Panc1 (cell line): ENCODE measurements at regions not wholly inside any gene's neighbourhood (a gene's known extent, or its start where the extent isn't known, plus 50 kb on each side); places are given as distances from the start of the nearest gene placed in this dataset.

Experiments
- ATAC-seq: fragments of 200-7000 bp; cut with Tn5 transposase; 2 replicates; pipeline ENCODE4 v1.9.1; 2020; ENCODE audit warnings: mild to moderate bottlenecking, moderate library complexity
- BruUV-seq: library from RNA; stranded (reverse); fragments of 400-500 nt; replicated peaks from 2 replicates; lab custom pipeline; 2021; lab: Mats Ljungman, UMichigan
- CTCF ChIA-PET: fragments of 300-600 bp; sonication (Branson Sonifier 250); formaldehyde crosslinking; loops from one replicate; lab custom pipeline; 2022; ENCODE audit warnings: antibody characterized with exemption; lab: Charles Lee
- POLR2A ChIA-PET: fragments of 300-600 bp; sonication (Branson Sonifier 250); formaldehyde crosslinking; loops from one replicate; lab custom pipeline; 2022; ENCODE audit warnings: antibody characterized with exemption; lab: Charles Lee
- DNase-seq: peaks from one replicate; pipeline ENCODE4 v3.0.0-alpha.2; 2010; ENCODE audit warnings: low read depth, low spot score
- H3K27ac ChIP-seq: 2 replicates; pipeline ENCODE4 v1.5.1; 2011; ENCODE audit warnings: mild to moderate bottlenecking, low read length, inconsistent platforms
- H3K27me3 ChIP-seq: fragments of 200-500 bp; sonication (Bioruptor generic); 2 replicates; pipeline ENCODE4 v1.6.0; 2014; ENCODE audit warnings: low read length, inconsistent platforms; ENCODE audit not compliant: control insufficient read depth, insufficient read depth
- H3K36me3 ChIP-seq: fragments of 200-500 bp; sonication (Bioruptor generic); 2 replicates; pipeline ENCODE4 v1.5.1; 2014; ENCODE audit warnings: inconsistent platforms, mild to moderate bottlenecking, low read length, moderate library complexity; ENCODE audit not compliant: control insufficient read depth, insufficient read depth
- H3K4me1 ChIP-seq: 2 replicates; pipeline ENCODE4 v1.5.1; 2011; ENCODE audit warnings: inconsistent platforms, mild to moderate bottlenecking, low read length, moderate library complexity; ENCODE audit not compliant: control insufficient read depth, insufficient read depth
- H3K4me3 ChIP-seq, 2 experiments: 2 replicates each; pipeline ENCODE4 v1.5.1; 2011 to 2012; ENCODE audit warnings: low read depth in 2 of 2, low read length in 2 of 2, mild to moderate bottlenecking in 2 of 2, inconsistent platforms in 1 of 2, moderate library complexity in 1 of 2
- H3K9me3 ChIP-seq: fragments of 200-500 bp; sonication (Bioruptor generic); 2 replicates; pipeline ENCODE4 v1.5.1; 2014; ENCODE audit warnings: low read depth, mild to moderate bottlenecking, inconsistent platforms, low read length, moderate library complexity; ENCODE audit not compliant: control insufficient read depth, insufficient read depth
- CTCF ChIP-seq: fragments of 450-650 bp; IDR thresholded peaks from 2 replicates; pipeline ENCODE4 v1.5.1; 2017; ENCODE audit warnings: mild to moderate bottlenecking
- POLR2AphosphoS5 ChIP-seq: IDR thresholded peaks from 2 replicates; pipeline ENCODE4 v1.6.1; 2012; ENCODE audit warnings: mild to moderate bottlenecking, low read depth, low read length, moderate library complexity
- REST ChIP-seq, 2 experiments: IDR thresholded peaks; 2 replicates each; pipeline ENCODE4 v1.6.1; 2011 to 2012; ENCODE audit warnings: low read depth in 2 of 2, control low read depth in 1 of 2, low read length in 1 of 2, mild to moderate bottlenecking in 1 of 2, moderate library complexity in 1 of 2; ENCODE audit not compliant: insufficient read depth in 1 of 2
- SIN3A ChIP-seq: IDR thresholded peaks from 2 replicates; pipeline ENCODE4 v1.6.1; 2012; ENCODE audit warnings: low read depth, mild to moderate bottlenecking, low read length, moderate library complexity, borderline replicate concordance; ENCODE audit not compliant: insufficient read depth
- TCF7L2 ChIP-seq: IDR thresholded peaks from 2 replicates; pipeline ENCODE4 v1.6.1; 2011; ENCODE audit warnings: mild to moderate bottlenecking, low read depth, low read length, inconsistent platforms
- in situ Hi-C: cut with HindIII; loops from 2 replicates; pipeline ENCODE4 v1.10.0; 2016; ENCODE audit warnings: low sequenced_read_pairs, low pct_unique_long_range_greater_than_20kb
- intact Hi-C: fragments of 100-400 bp; cut with micrococcal nuclease; formaldehyde crosslinking; loops from one replicate; pipeline ENCODE4 v1.10.0; 2022; ENCODE audit not compliant: unreplicated experiment

GRCh38 chr5:106639488-106639887, 1031.2 kb downstream of the EFNA5 start:
- ChIA-PET POLR2A (no interaction called here), CTCF (no interaction called here)
- intact Hi-C loops, result no loop called here
- H3K4me3 ChIP-seq, result no peak overlapping the region
- no peak for TF ChIP-seq TCF7L2
- TF ChIP-seq POLR2AphosphoS5, result no peak
- no peak for TF ChIP-seq REST (IDR thresholded peaks at IDR 0.05; ENCODE audit: insufficient read depth in 1 of 2, low read depth in 2 of 2, low read length in 1 of 2)
- TF ChIP-seq SIN3A, result no peak
- no peak for TF ChIP-seq CTCF
- H3K27me3 ChIP-seq, result no peaks in the 10 kb centered on the region
- no TSS peak for BruUV-seq
- H3K27ac ChIP-seq, result no peak overlapping the region
- DNase-seq, result no peak
- no peaks in the 10 kb centered on the region for H3K4me1 ChIP-seq
- no peaks in the 10 kb centered on the region; the same call in 1 of the 2 replicates for H3K36me3 ChIP-seq
- no peak for ATAC-seq
- in situ Hi-C loops, result no loop called here
- no peaks in the 10 kb centered on the region for H3K9me3 ChIP-seq

- Histone ChIP-seq H3K4me3 (no peak overlapping the region), H3K9me3 (no peaks in the 10 kb centered on the region), H3K27ac (no peak overlapping the region), H3K36me3 (no peaks in the 10 kb centered on the region; the same call in 1 of the 2 replicates), H3K27me3 (no peaks in the 10 kb centered on the region), H3K4me1 (no peaks in the 10 kb centered on the region)
- ChIA-PET CTCF (no interaction called here), POLR2A (no interaction called here)
- ATAC-seq, result no peak
- intact Hi-C loops (no loop called here), in situ Hi-C loops (no loop called here)
- BruUV-seq, result no TSS peak
- DNase-seq, result no peak
- TF ChIP-seq SIN3A (no peak), CTCF (no peak), REST (IDR thresholded peaks at IDR 0.05; ENCODE audit: insufficient read depth in 1 of 2, low read depth in 2 of 2, low read length in 1 of 2) (no peak)
Observed at GRCh38 chr5:106637275-106637674, 1033.5 kb downstream of the EFNA5 start.
